HG02678 (cell line): ENCODE measurements at regions not wholly inside any gene's neighbourhood (a gene's known extent, or its start where the extent isn't known, plus 50 kb on each side); places are given as distances from the start of the nearest gene placed in this dataset.
"Not testable (repeated sequence)": the region's sequence is repeated elsewhere in the genome, so short reads cannot be mapped to it uniquely, and the experiment has no call there.

ENCODE experiments used
- ATAC-seq: cut with Tn5 transposase; IDR thresholded peaks from one replicate; pipeline ENCODE4 v1.9.1; 2021; ENCODE audit warnings: mild to moderate bottlenecking, moderate library complexity; ENCODE audit not compliant: unreplicated experiment

GRCh38 chr1:209080170-209080781 is 503.2 kb upstream of the CAMK1G start:
- ATAC-seq, result no peak

GRCh38 chr1:209086486-209087192 is 496.9 kb upstream of the CAMK1G start:
- ATAC-seq, result peak; percentile 93

GRCh38 chr1:209094384-209094783 is 489.1 kb upstream of the CAMK1G start:
- no peak for ATAC-seq

- peak; percentile 73 for ATAC-seq
Observed at GRCh38 chr1:209095627-209096595, 487.6 kb upstream of the CAMK1G start.

- ATAC-seq, result no peak
Observed at GRCh38 chr1:209100460-209100859, 483.1 kb upstream of the CAMK1G start.

GRCh38 chr1:209101106-209101505 is 482.4 kb upstream of the CAMK1G start:
- ATAC-seq, result no peak

GRCh38 chr1:209102120-209102519 is 481.4 kb upstream of the CAMK1G start:
- no peak for ATAC-seq

GRCh38 chr1:209102531-209102930 is 481.0 kb upstream of the CAMK1G start:
- ATAC-seq, result no peak

GRCh38 chr1:209103092-209103491 is 480.4 kb upstream of the CAMK1G start:
- peak; percentile 67 for ATAC-seq

GRCh38 chr1:209104646-209105045 is 478.9 kb upstream of the CAMK1G start:
- no peak for ATAC-seq

GRCh38 chr1:209105701-209106100 is 477.8 kb upstream of the CAMK1G start:
- no peak for ATAC-seq

- ATAC-seq, result no peak
Observed at GRCh38 chr1:209106237-209106741, 477.2 kb upstream of the CAMK1G start.

- ATAC-seq, result no peak
Observed at GRCh38 chr1:209106861-209107260, 476.7 kb upstream of the CAMK1G start.

GRCh38 chr1:209107535-209107934 is 476.0 kb upstream of the CAMK1G start:
- peak; percentile 63 for ATAC-seq

- ATAC-seq, result no peak
Observed at GRCh38 chr1:209109001-209109785, 474.3 kb upstream of the CAMK1G start.

GRCh38 chr1:209113521-209113920 is 470.0 kb upstream of the CAMK1G start:
- no peak for ATAC-seq

GRCh38 chr1:209116705-209117104 is 466.8 kb upstream of the CAMK1G start:
- no peak for ATAC-seq

- ATAC-seq, result no peak
Observed at GRCh38 chr1:209123601-209124000, 459.9 kb upstream of the CAMK1G start.

GRCh38 chr1:209129091-209129490 is 454.4 kb upstream of the CAMK1G start:
- not testable (repeated sequence) for ATAC-seq

- no peak for ATAC-seq
Observed at GRCh38 chr1:209130886-209131285, 452.6 kb upstream of the CAMK1G start.
